ENCODE measurements at regions not wholly inside any gene's neighbourhood (a gene's known extent, or its start where the extent isn't known, plus 50 kb on each side); places are given as distances from the start of the nearest gene placed in this dataset.

- in situ Hi-C loops (cut with HindIII; ENCODE audit: low sequenced_read_pairs): no loop called here
Observed at GRCh38 chr7:12783421-12784095, 96.1 kb downstream of the ARL4A start.

- in situ Hi-C loops (cut with HindIII; ENCODE audit: low sequenced_read_pairs): no loop called here
Observed at GRCh38 chr7:12785473-12785872, 98.0 kb downstream of the ARL4A start.

- in situ Hi-C loops (cut with HindIII; ENCODE audit: low sequenced_read_pairs): no loop called here
Observed at GRCh38 chr7:12786494-12786893, 99.1 kb downstream of the ARL4A start.

GRCh38 chr7:12788171-12788570 lies 100.7 kb downstream of the ARL4A start:
- in situ Hi-C loops (cut with HindIII; ENCODE audit: low sequenced_read_pairs): no loop called here

GRCh38 chr7:12788591-12788990 lies 101.2 kb downstream of the ARL4A start:
- in situ Hi-C loops (cut with HindIII; ENCODE audit: low sequenced_read_pairs): no loop called here

- in situ Hi-C loops (cut with HindIII; ENCODE audit: low sequenced_read_pairs): no loop called here
Observed at GRCh38 chr7:12794722-12795302, 107.4 kb downstream of the ARL4A start.

GRCh38 chr7:12796397-12797127 lies 109.1 kb downstream of the ARL4A start:
- in situ Hi-C loops (cut with HindIII; ENCODE audit: low sequenced_read_pairs): no loop called here

- in situ Hi-C loops (cut with HindIII; ENCODE audit: low sequenced_read_pairs): no loop called here
Observed at GRCh38 chr7:12800486-12800885, 113.1 kb downstream of the ARL4A start.

- in situ Hi-C loops (cut with HindIII; ENCODE audit: low sequenced_read_pairs): no loop called here
Observed at GRCh38 chr7:12801107-12801506, 113.7 kb downstream of the ARL4A start.

GRCh38 chr7:12802070-12802469 lies 114.6 kb downstream of the ARL4A start:
- in situ Hi-C loops (cut with HindIII; ENCODE audit: low sequenced_read_pairs): no loop called here

GRCh38 chr7:12803542-12803941 lies 116.1 kb downstream of the ARL4A start:
- in situ Hi-C loops (cut with HindIII; ENCODE audit: low sequenced_read_pairs): no loop called here

GRCh38 chr7:12805518-12805928 lies 118.1 kb downstream of the ARL4A start:
- in situ Hi-C loops (cut with HindIII; ENCODE audit: low sequenced_read_pairs): no loop called here

GRCh38 chr7:12805957-12806356 lies 118.5 kb downstream of the ARL4A start:
- in situ Hi-C loops (cut with HindIII; ENCODE audit: low sequenced_read_pairs): no loop called here

- in situ Hi-C loops (cut with HindIII; ENCODE audit: low sequenced_read_pairs): no loop called here
Observed at GRCh38 chr7:12809476-12809875, 122.0 kb downstream of the ARL4A start.

GRCh38 chr7:12812111-12812510 lies 124.7 kb downstream of the ARL4A start:
- in situ Hi-C loops (cut with HindIII; ENCODE audit: low sequenced_read_pairs): no loop called here

- in situ Hi-C loops (cut with HindIII; ENCODE audit: low sequenced_read_pairs): no loop called here
Observed at GRCh38 chr7:12814107-12814506, 126.7 kb downstream of the ARL4A start.

GRCh38 chr7:12814828-12815227 lies 127.4 kb downstream of the ARL4A start:
- in situ Hi-C loops (cut with HindIII; ENCODE audit: low sequenced_read_pairs): no loop called here

GRCh38 chr7:12815426-12815825 lies 128.0 kb downstream of the ARL4A start:
- in situ Hi-C loops (cut with HindIII; ENCODE audit: low sequenced_read_pairs): no loop called here

GRCh38 chr7:12815871-12816270 lies 128.4 kb downstream of the ARL4A start:
- in situ Hi-C loops (cut with HindIII; ENCODE audit: low sequenced_read_pairs): no loop called here

GRCh38 chr7:12820777-12821176 lies 133.3 kb downstream of the ARL4A start:
- in situ Hi-C loops (cut with HindIII; ENCODE audit: low sequenced_read_pairs): no loop called here

- in situ Hi-C loops (cut with HindIII; ENCODE audit: low sequenced_read_pairs): no loop called here
Observed at GRCh38 chr7:12821746-12822145, 134.3 kb downstream of the ARL4A start.

- in situ Hi-C loops (cut with HindIII; ENCODE audit: low sequenced_read_pairs): no loop called here
Observed at GRCh38 chr7:12826079-12826478, 138.6 kb downstream of the ARL4A start.

All from endothelial cell of hepatic sinusoid (primary cell).